ENCODE measurements at regions not wholly inside any gene's neighbourhood (a gene's known extent, or its start where the extent isn't known, plus 50 kb on each side); places are given as distances from the start of the nearest gene placed in this dataset.

- TF ChIP-seq POLR2A (IDR thresholded peaks at IDR 0.05) (no peak), CTCF (IDR thresholded peaks at IDR 0.05) (no peak)
Measured at GRCh38 chr4:183821076-183821853, 83.8 kb upstream of the STOX2 start.

Measured in thyroid gland (tissue), 4 donors.